HepG2 (cell line): ENCODE measurements at regions not wholly inside any gene's neighbourhood (a gene's known extent, or its start where the extent isn't known, plus 50 kb on each side); places are given as distances from the start of the nearest gene placed in this dataset.
A peak's percentile ranks its signal among the peaks of the same experiment; 100 is the strongest.

Source experiments
- ATAC-seq: fragments of 200-7000 bp; cut with Tn5 transposase; 3 replicates; pipeline ENCODE4 v1.9.1; 2020; ENCODE audit warnings: mild to moderate bottlenecking, moderate library complexity
- BruUV-seq: library from RNA; stranded (reverse); fragments of 400-500 nt; replicated peaks from 2 replicates; lab custom pipeline; 2021; lab: Mats Ljungman, UMichigan
- CTCF ChIA-PET: fragments of 300-600 bp; formaldehyde crosslinking; extraction: SDS; loops from one replicate; lab custom pipeline; 2021; ENCODE audit warnings: low total read pairs, inconsistent platforms, low intra/inter-chr PET ratio; lab: Yijun Ruan, JAX
- POLR2A ChIA-PET: fragments of 350-600 bp; sonication (Branson Sonifier 250); formaldehyde crosslinking; loops from one replicate; lab custom pipeline; 2020; ENCODE audit warnings: antibody characterized with exemption, inconsistent platforms; lab: Yijun Ruan, JAX
- DNase-seq: peaks from one replicate; pipeline ENCODE4 v3.0.0-alpha.2; 2015; ENCODE audit warnings: low spot score
- FAIRE-seq: peaks from 3 replicates; lab custom pipeline; 2011; peaks lifted over from hg19 to GRCh38; lab: Jason Lieb, UNC
- H2AFZ ChIP-seq: one replicate; pipeline ENCODE4 v1.6.1; 2011; ENCODE audit warnings: low read length, inconsistent platforms
- H3K27ac ChIP-seq: fragments of 300-600 bp; 3 replicates; pipeline ENCODE4 v1.8.0; 2011; ENCODE audit warnings: mixed run types, mild to moderate bottlenecking, mixed read lengths, low read length, inconsistent platforms; ENCODE audit not compliant: insufficient read depth; ENCODE audit errors: extremely low read length
- H3K27me3 ChIP-seq, 2 experiments: fragments of 200-600 bp in 1 of 2; 2 replicates in 1 of 2; 3 replicates in 1 of 2; pipeline versions ENCODE4 v1.6.0 to v1.8.0; 2011; ENCODE audit warnings: low read length in 2 of 2, mild to moderate bottlenecking in 2 of 2, moderate library complexity in 2 of 2, inconsistent platforms in 1 of 2; ENCODE audit not compliant: insufficient read depth in 2 of 2, control insufficient read depth in 1 of 2
- H3K36me3 ChIP-seq, 2 experiments: fragments of 200-600 bp in 1 of 2; replicated peaks in 1 of 2; 2 replicates in 1 of 2; 3 replicates in 1 of 2; pipeline versions ENCODE4 v1.5.1 to v1.8.0; 2011; ENCODE audit warnings: low read length in 2 of 2, inconsistent platforms in 1 of 2; ENCODE audit not compliant: insufficient read depth in 2 of 2, control insufficient read depth in 1 of 2
- H3K4me1 ChIP-seq: 2 replicates; pipeline ENCODE4 v1.5.1; 2012; ENCODE audit warnings: low read length, inconsistent platforms; ENCODE audit not compliant: insufficient read depth
- H3K4me2 ChIP-seq: 2 replicates; pipeline ENCODE4 v1.6.0; 2011; ENCODE audit warnings: low read depth, low read length, inconsistent platforms
- H3K4me3 ChIP-seq, 3 experiments: fragments of 200-600 bp in 1 of 3; sonication (generic), shearing (Covaris generic) in 1 of 3; replicated peaks in 1 of 3; 2 replicates each; pipeline ENCODE4 v1.5.1; 2011 to 2016; ENCODE audit warnings: low read length in 3 of 3, inconsistent platforms in 2 of 3, low read depth in 2 of 3, mild to moderate bottlenecking in 2 of 3, control low read depth in 1 of 3, mixed read lengths in 1 of 3; ENCODE audit not compliant: insufficient read depth in 1 of 3
- H3K79me2 ChIP-seq: one replicate; pipeline ENCODE4 v1.6.1; 2011; ENCODE audit warnings: low read length, inconsistent platforms; ENCODE audit not compliant: insufficient read depth
- H3K9ac ChIP-seq: 2 replicates; pipeline ENCODE4 v1.6.0; 2011; ENCODE audit warnings: mild to moderate bottlenecking, low read depth, low read length, inconsistent platforms; ENCODE audit not compliant: insufficient read depth
- H3K9me3 ChIP-seq: 2 replicates; pipeline ENCODE4 v1.5.1; 2012; ENCODE audit warnings: mild to moderate bottlenecking, low read length
- H4K20me1 ChIP-seq: 2 replicates; pipeline ENCODE4 v1.6.0; 2011; ENCODE audit warnings: inconsistent platforms, mild to moderate bottlenecking, low read length, moderate library complexity; ENCODE audit not compliant: insufficient read depth
- KMT2A ChIP-seq: sonication (generic); formaldehyde crosslinking; IDR thresholded peaks from 2 replicates; pipeline ENCODE4 v1.4.0; 2020; ENCODE audit warnings: missing genetic modification reagents
- RELA ChIP-seq: sonication (generic); formaldehyde crosslinking; IDR thresholded peaks from 2 replicates; pipeline ENCODE4 v1.4.0; 2020; ENCODE audit warnings: missing genetic modification reagents
- ZNF281 ChIP-seq: sonication (generic); formaldehyde crosslinking; IDR thresholded peaks from 2 replicates; pipeline ENCODE4 v1.4.0; 2020; ENCODE audit warnings: missing genetic modification reagents, borderline replicate concordance
- ZNF296 ChIP-seq: sonication (generic); formaldehyde crosslinking; conservative IDR thresholded peaks from 2 replicates; pipeline ENCODE4 v1.5.0; 2020; ENCODE audit warnings: mild to moderate bottlenecking, missing genetic modification reagents
- ZNF788 ChIP-seq: sonication (generic); formaldehyde crosslinking; IDR thresholded peaks from 2 replicates; pipeline ENCODE4 v1.5.0; 2020; ENCODE audit warnings: mild to moderate bottlenecking, missing genetic modification reagents, borderline replicate concordance
- WGBS: methylation state at CpG from one replicate; pipeline ENCODE4 v1.1.6; 2017; ENCODE audit warnings: low lambda C conversion rate; 5-methylcytosine and 5-hydroxymethylcytosine counted together
- in situ Hi-C: cut with HindIII; loops from 2 replicates; pipeline ENCODE4 v1.10.0; 2017; ENCODE audit warnings: low pct_unique_long_range_greater_than_20kb; ENCODE audit not compliant: extremely low pct_ligation_motif_present
- intact Hi-C: fragments of 100-400 bp; cut with micrococcal nuclease; formaldehyde crosslinking; loops from one replicate; pipeline ENCODE4 v1.10.0; 2022; ENCODE audit not compliant: unreplicated experiment
- TF ChIP-seq, protein P1 (sequence below): sonication (generic); formaldehyde crosslinking; conservative IDR thresholded peaks from 2 replicates; pipeline ENCODE4 v1.4.0; 2020; ENCODE audit warnings: missing genetic modification reagents
- TF ChIP-seq, protein P2 (sequence below): sonication (generic); formaldehyde crosslinking; IDR thresholded peaks from 2 replicates; pipeline ENCODE4 v1.4.0; 2020; ENCODE audit warnings: missing genetic modification reagents, low read depth, mild to moderate bottlenecking, borderline replicate concordance

DNA sequence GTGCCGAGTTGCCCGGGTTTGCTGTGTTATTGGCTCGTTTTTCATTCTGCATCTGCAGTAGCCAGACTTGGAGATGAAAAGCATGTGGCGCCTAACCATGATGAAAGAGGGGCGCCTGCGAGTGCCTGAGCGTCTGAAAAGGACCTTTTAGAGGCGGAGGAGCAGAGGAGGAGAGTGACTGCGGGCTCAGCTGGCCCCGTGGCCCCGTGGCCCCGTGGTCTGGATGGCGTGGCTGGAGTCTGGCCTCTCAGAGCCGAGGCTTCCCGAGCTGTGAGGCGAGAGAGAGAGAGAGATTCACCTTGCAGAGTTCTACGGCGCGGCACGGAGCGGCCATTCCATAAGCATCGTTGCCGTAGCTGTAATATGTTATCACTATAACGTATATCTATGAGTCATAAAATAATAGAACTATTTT is 55.3 kb upstream of the RNU6ATAC start (continued):
- no peak for TF ChIP-seq ZNF296 (CRISPR knock-in tag)
- TF ChIP-seq, protein P1, sequence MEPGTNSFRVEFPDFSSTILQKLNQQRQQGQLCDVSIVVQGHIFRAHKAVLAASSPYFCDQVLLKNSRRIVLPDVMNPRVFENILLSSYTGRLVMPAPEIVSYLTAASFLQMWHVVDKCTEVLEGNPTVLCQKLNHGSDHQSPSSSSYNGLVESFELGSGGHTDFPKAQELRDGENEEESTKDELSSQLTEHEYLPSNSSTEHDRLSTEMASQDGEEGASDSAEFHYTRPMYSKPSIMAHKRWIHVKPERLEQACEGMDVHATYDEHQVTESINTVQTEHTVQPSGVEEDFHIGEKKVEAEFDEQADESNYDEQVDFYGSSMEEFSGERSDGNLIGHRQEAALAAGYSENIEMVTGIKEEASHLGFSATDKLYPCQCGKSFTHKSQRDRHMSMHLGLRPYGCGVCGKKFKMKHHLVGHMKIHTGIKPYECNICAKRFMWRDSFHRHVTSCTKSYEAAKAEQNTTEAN = no peak
- TF ChIP-seq, protein P2, sequence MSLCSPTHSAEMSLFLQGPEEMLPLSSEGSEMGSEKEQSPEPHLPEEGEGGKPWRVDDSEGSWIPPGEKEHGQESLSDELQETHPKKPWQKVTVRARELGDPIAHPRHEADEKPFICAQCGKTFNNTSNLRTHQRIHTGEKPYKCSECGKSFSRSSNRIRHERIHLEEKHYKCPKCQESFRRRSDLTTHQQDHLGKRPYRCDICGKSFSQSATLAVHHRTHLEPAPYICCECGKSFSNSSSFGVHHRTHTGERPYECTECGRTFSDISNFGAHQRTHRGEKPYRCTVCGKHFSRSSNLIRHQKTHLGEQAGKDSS = no peak
- TF ChIP-seq, all 625 proteins: peak for 0

DNA sequence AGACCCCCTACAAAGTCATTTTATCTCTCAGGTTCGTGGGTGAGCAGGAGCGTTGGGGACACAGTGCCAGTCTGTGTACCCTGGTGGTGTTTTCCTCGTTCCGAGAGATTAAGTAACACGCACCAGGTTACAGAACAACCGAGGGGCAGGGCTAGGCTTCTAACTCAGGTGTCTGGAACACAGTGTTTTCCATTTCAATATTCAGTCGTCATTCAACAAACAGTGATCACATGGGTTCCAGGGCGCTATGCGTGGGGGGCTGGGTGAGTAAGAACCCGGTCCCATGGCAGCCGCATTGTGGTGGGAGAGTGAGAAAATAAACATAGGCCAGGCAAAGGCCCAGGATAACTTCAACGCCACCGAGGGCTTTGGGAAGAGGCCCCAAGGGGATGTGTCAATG is 55.9 kb upstream of the RNU6ATAC start:
- POLR2A ChIA-PET = no interaction called here
- ATAC-seq = no peak
- no peak overlapping the region for H3K9ac ChIP-seq
- no peaks in the 10 kb centered on the region for H4K20me1 ChIP-seq
- intact Hi-C loops = no loop called here
- BruUV-seq = no TSS peak
- WGBS = 14% methylated on average over 13 of the region's 13 CpGs
- H3K4me3 ChIP-seq = no peak overlapping the region
- TF ChIP-seq RELA (CRISPR knock-in tag) (no peak), ZNF281 (CRISPR knock-in tag) (0 out of 2 replicates have a peak, but pooled peaks have one; percentile 54), KMT2A (CRISPR knock-in tag) (no peak), ZNF788 (CRISPR knock-in tag) (no peak)
- TF ChIP-seq, all 625 proteins: peak for 1
- Histone ChIP-seq H2AFZ (no peak overlapping the region), H3K4me2 (no peak overlapping the region; the same call in 1 of the 2 replicates), H3K36me3 (no peaks in the 10 kb centered on the region), H3K9me3 (no peaks in the 10 kb centered on the region), H3K79me2 (no peaks in the 10 kb centered on the region), H3K4me1 (peaks cover 76% of the 10 kb centered on the region), H3K27ac (no peak overlapping the region), H3K27me3 (peaks cover 13 to 29% of the 10 kb centered on the region in 2 experiments; a peak in 3 of 5 replicates)
- FAIRE-seq = no peak
- peak; percentile 21 for DNase-seq
- in situ Hi-C loops = no loop called here
- CTCF ChIA-PET = no interaction called here
